ENCODE measurements at regions not wholly inside any gene's neighbourhood (a gene's known extent, or its start where the extent isn't known, plus 50 kb on each side); places are given as distances from the start of the nearest gene placed in this dataset.

DNA sequence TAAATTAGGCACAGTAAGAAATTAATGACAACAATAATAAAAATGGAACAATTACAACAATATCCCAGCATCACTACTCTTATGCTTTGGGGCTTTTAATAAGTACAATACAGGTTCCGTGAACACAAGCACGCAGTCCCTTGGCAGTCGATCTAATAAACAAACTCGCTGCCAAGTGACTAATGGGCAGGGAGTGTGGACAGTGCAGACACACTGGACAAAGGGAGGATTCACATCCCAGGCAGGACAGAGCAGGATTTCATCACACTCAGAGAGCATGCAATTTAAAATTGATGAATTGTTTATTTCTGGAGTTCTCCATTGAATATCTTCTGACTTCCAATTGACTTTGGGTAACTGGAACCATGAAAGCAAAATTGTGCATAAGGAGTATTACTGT, 524.1 kb upstream of the CFAP20DC start:
- TF ChIP-seq EP300 (IDR thresholded peaks at IDR 0.05) (no peak), POLR2A (IDR thresholded peaks at IDR 0.05; ENCODE audit: low read depth) (no peak)
- TF ChIP-seq, protein P1, sequence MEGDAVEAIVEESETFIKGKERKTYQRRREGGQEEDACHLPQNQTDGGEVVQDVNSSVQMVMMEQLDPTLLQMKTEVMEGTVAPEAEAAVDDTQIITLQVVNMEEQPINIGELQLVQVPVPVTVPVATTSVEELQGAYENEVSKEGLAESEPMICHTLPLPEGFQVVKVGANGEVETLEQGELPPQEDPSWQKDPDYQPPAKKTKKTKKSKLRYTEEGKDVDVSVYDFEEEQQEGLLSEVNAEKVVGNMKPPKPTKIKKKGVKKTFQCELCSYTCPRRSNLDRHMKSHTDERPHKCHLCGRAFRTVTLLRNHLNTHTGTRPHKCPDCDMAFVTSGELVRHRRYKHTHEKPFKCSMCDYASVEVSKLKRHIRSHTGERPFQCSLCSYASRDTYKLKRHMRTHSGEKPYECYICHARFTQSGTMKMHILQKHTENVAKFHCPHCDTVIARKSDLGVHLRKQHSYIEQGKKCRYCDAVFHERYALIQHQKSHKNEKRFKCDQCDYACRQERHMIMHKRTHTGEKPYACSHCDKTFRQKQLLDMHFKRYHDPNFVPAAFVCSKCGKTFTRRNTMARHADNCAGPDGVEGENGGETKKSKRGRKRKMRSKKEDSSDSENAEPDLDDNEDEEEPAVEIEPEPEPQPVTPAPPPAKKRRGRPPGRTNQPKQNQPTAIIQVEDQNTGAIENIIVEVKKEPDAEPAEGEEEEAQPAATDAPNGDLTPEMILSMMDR (IDR thresholded peaks at IDR 0.05), result no peak
